Head of caudate nucleus (tissue), 42 donors: ENCODE measurements at regions not wholly inside any gene's neighbourhood (a gene's known extent, or its start where the extent isn't known, plus 50 kb on each side); places are given as distances from the start of the nearest gene placed in this dataset.
"Not testable (repeated sequence)": the region's sequence is repeated elsewhere in the genome, so short reads cannot be mapped to it uniquely, and the experiment has no call there.

Experiments used
- DNase-seq, 42 donors: peaks; one replicate each; pipeline versions ENCODE4 v3.0.0 to v3.0.0-alpha.2; 2020 to 2021; ENCODE audit warnings: mixed read lengths in 7 of 42
- intact Hi-C: fragments of 100-400 bp; cut with DNase I; formaldehyde crosslinking; loops from one replicate; pipeline ENCODE4 v1.15.0; 2022

- intact Hi-C loops: not testable (repeated sequence)
Observed at GRCh38 chr15:20188611-20189010, 353.0 kb downstream of the GOLGA6L6 start.

GRCh38 chr15:20187370-20188355 lies 353.9 kb downstream of the GOLGA6L6 start:
- DNase-seq, intact Hi-C loops: not testable (repeated sequence)

More at GRCh38 chr15:20188611-20189010, 353.0 kb downstream of the GOLGA6L6 start:
- DNase-seq: not testable (repeated sequence)

- intact Hi-C loops, DNase-seq: not testable (repeated sequence)
Observed at GRCh38 chr15:20184879-20185278, 356.7 kb downstream of the GOLGA6L6 start.

GRCh38 chr15:20168221-20168620 lies 373.4 kb downstream of the GOLGA6L6 start:
- DNase-seq, intact Hi-C loops: not testable (repeated sequence)

GRCh38 chr15:20153528-20153927 lies 388.1 kb downstream of the GOLGA6L6 start:
- intact Hi-C loops, DNase-seq: not testable (repeated sequence)

- intact Hi-C loops: not testable (repeated sequence)
- peak in 2 of 42 donors; percentile 0 to 2 for DNase-seq
Observed at GRCh38 chr15:20148679-20149078, 392.9 kb downstream of the GOLGA6L6 start.

- DNase-seq: peak in 1 of 42 donors; percentile 2
- intact Hi-C loops: not testable (repeated sequence)
Observed at GRCh38 chr15:20148008-20148407, 393.6 kb downstream of the GOLGA6L6 start.

- DNase-seq: peak in 1 of 42 donors; percentile 15
- intact Hi-C loops: not testable (repeated sequence)
Observed at GRCh38 chr15:20144333-20145036, 397.1 kb downstream of the GOLGA6L6 start.

- intact Hi-C loops: not testable (repeated sequence)
- DNase-seq: peak in 2 of 42 donors; percentile 2 to 31
Observed at GRCh38 chr15:20142906-20143305, 398.7 kb downstream of the GOLGA6L6 start.

- DNase-seq: peak in 3 of 42 donors; percentile 0 to 27 (median 4)
- intact Hi-C loops: not testable (repeated sequence)
Observed at GRCh38 chr15:20142410-20142809, 399.2 kb downstream of the GOLGA6L6 start.

- DNase-seq: peak in 2 of 42 donors; percentile 1 to 20
- intact Hi-C loops: not testable (repeated sequence)
Observed at GRCh38 chr15:20124668-20125067, 416.9 kb downstream of the GOLGA6L6 start.

GRCh38 chr15:20106026-20106425 lies 435.6 kb downstream of the GOLGA6L6 start:
- intact Hi-C loops: no loop called here
- DNase-seq: peak in 25 of 42 donors; percentile 1 to 54 (median 15)

GRCh38 chr15:20105011-20105990 lies 436.3 kb downstream of the GOLGA6L6 start:
- intact Hi-C loops: not testable (repeated sequence)
- DNase-seq: peak in 10 of 42 donors; percentile 2 to 38 (median 16)

- peak in 31 of 42 donors; percentile 3 to 56 (median 22) for DNase-seq
- intact Hi-C loops: not testable (repeated sequence)
Observed at GRCh38 chr15:20104551-20104950, 437.0 kb downstream of the GOLGA6L6 start.

GRCh38 chr15:20102862-20103261 lies 438.7 kb downstream of the GOLGA6L6 start:
- peak in 29 of 42 donors; percentile 3 to 63 (median 22) for DNase-seq
- intact Hi-C loops: not testable (repeated sequence)

- intact Hi-C loops: not testable (repeated sequence)
- DNase-seq: peak in 27 of 42 donors; percentile 2 to 65 (median 21)
Observed at GRCh38 chr15:20102209-20102608, 439.4 kb downstream of the GOLGA6L6 start.

GRCh38 chr15:20101281-20101680 lies 440.3 kb downstream of the GOLGA6L6 start:
- intact Hi-C loops, DNase-seq: not testable (repeated sequence)

GRCh38 chr15:20100604-20101270 lies 440.9 kb downstream of the GOLGA6L6 start:
- intact Hi-C loops, DNase-seq: not testable (repeated sequence)
